KMS-11 (cell line): ENCODE measurements at regions not wholly inside any gene's neighbourhood (a gene's known extent, or its start where the extent isn't known, plus 50 kb on each side); places are given as distances from the start of the nearest gene placed in this dataset.
A peak's percentile ranks its signal among the peaks of the same experiment; 100 is the strongest.

Experiments used
- H2AFZ ChIP-seq: fragments of 200-600 bp; sonication (generic); 2 replicates; pipeline ENCODE4 v1.6.1; 2016; ENCODE audit warnings: antibody characterized with exemption, mixed run types, low read depth
- H3K27ac ChIP-seq: fragments of 200-600 bp; sonication (generic); 2 replicates; pipeline ENCODE4 v1.6.1; 2016; ENCODE audit warnings: mild to moderate bottlenecking, mixed run types
- H3K27me3 ChIP-seq: fragments of 200-600 bp; sonication (generic); 2 replicates; pipeline ENCODE4 v1.6.1; 2017; ENCODE audit warnings: mild to moderate bottlenecking, low read depth, mixed run types, moderate library complexity; ENCODE audit not compliant: insufficient read depth
- H3K36me3 ChIP-seq: fragments of 200-600 bp; sonication (generic); 2 replicates; pipeline ENCODE4 v1.6.1; 2017; ENCODE audit warnings: mild to moderate bottlenecking, mixed run types; ENCODE audit not compliant: insufficient read depth
- H3K4me1 ChIP-seq: fragments of 200-600 bp; sonication (generic); 2 replicates; pipeline ENCODE4 v1.6.1; 2016; ENCODE audit warnings: mild to moderate bottlenecking, low read depth, mixed run types; ENCODE audit not compliant: poor library complexity, severe bottlenecking
- H3K4me2 ChIP-seq: fragments of 200-600 bp; sonication (generic); 2 replicates; pipeline ENCODE4 v1.7.0; 2016; ENCODE audit warnings: mild to moderate bottlenecking, mixed run types
- H3K4me3 ChIP-seq: fragments of 200-600 bp; sonication (generic); IDR thresholded peaks from 2 replicates; pipeline ENCODE4 v1.6.1; 2017; ENCODE audit warnings: low read depth, low read length, mixed read lengths; ENCODE audit not compliant: insufficient read depth
- H3K79me2 ChIP-seq: fragments of 200-600 bp; sonication (generic); 2 replicates; pipeline ENCODE4 v1.6.1; 2016; ENCODE audit warnings: low read depth, mixed run types; ENCODE audit not compliant: insufficient read depth
- H3K9ac ChIP-seq: fragments of 200-600 bp; sonication (generic); 2 replicates; pipeline ENCODE4 v1.6.1; 2016; ENCODE audit warnings: mild to moderate bottlenecking, mixed run types
- H4K20me1 ChIP-seq: fragments of 200-600 bp; sonication (generic); 2 replicates; pipeline ENCODE4 v1.6.1; 2016; ENCODE audit warnings: mild to moderate bottlenecking, mixed run types; ENCODE audit not compliant: insufficient read depth
- CTCF ChIP-seq: fragments of 200-600 bp; sonication (generic); conservative IDR thresholded peaks from 2 replicates; pipeline ENCODE4 v1.6.1; 2017; ENCODE audit warnings: low read depth, mild to moderate bottlenecking, antibody characterized with exemption, low read length, moderate library complexity, mixed read lengths

- no peak for TF ChIP-seq CTCF
- H3K79me2 ChIP-seq = no peaks in the 10 kb centered on the region
- H3K4me2 ChIP-seq = peak overlapping the region; percentile 36; the same call in 1 of the 2 replicates
- no peaks in the 10 kb centered on the region for H4K20me1 ChIP-seq
- H3K4me1 ChIP-seq = peaks cover 27% of the 10 kb centered on the region
- no peak overlapping the region for H3K9ac ChIP-seq
- H2AFZ ChIP-seq = no peak overlapping the region
- no peak overlapping the region for H3K4me3 ChIP-seq
- no peaks in the 10 kb centered on the region for H3K36me3 ChIP-seq
- H3K27me3 ChIP-seq = no peaks in the 10 kb centered on the region
- no peak overlapping the region for H3K27ac ChIP-seq
Measured at GRCh38 chr13:90518417-90518816, 829.1 kb upstream of the MIR17HG start.

- no peak overlapping the region for H3K4me3 ChIP-seq
- H3K27me3 ChIP-seq = no peaks in the 10 kb centered on the region
- peaks cover 27% of the 10 kb centered on the region for H3K4me1 ChIP-seq
- H2AFZ ChIP-seq = no peak overlapping the region
- H3K4me2 ChIP-seq = no peak overlapping the region
- no peaks in the 10 kb centered on the region for H3K79me2 ChIP-seq
- no peak overlapping the region for H3K27ac ChIP-seq
- H4K20me1 ChIP-seq = no peaks in the 10 kb centered on the region
- no peak for TF ChIP-seq CTCF
- H3K9ac ChIP-seq = no peak overlapping the region
- H3K36me3 ChIP-seq = no peaks in the 10 kb centered on the region
Measured at GRCh38 chr13:90519157-90519556, 828.3 kb upstream of the MIR17HG start.

- Histone ChIP-seq H3K79me2 (no peaks in the 10 kb centered on the region), H3K9ac (no peak overlapping the region), H3K27ac (no peak overlapping the region), H3K4me2 (no peak overlapping the region), H3K27me3 (no peaks in the 10 kb centered on the region), H3K36me3 (no peaks in the 10 kb centered on the region), H4K20me1 (no peaks in the 10 kb centered on the region), H3K4me3 (no peak overlapping the region), H3K4me1 (no peaks in the 10 kb centered on the region), H2AFZ (no peak overlapping the region)
- no peak for TF ChIP-seq CTCF
Measured at GRCh38 chr13:90526711-90527110, 820.8 kb upstream of the MIR17HG start.

GRCh38 chr13:90531744-90532143, 815.7 kb upstream of the MIR17HG start:
- no peaks in the 10 kb centered on the region for H3K36me3 ChIP-seq
- no peak overlapping the region for H3K4me2 ChIP-seq
- no peak overlapping the region for H3K4me3 ChIP-seq
- H3K27ac ChIP-seq = no peak overlapping the region
- no peaks in the 10 kb centered on the region for H3K4me1 ChIP-seq
- H3K9ac ChIP-seq = no peak overlapping the region
- no peak overlapping the region for H2AFZ ChIP-seq
- H3K27me3 ChIP-seq = no peaks in the 10 kb centered on the region
- no peaks in the 10 kb centered on the region for H3K79me2 ChIP-seq
- no peak for TF ChIP-seq CTCF
- no peaks in the 10 kb centered on the region for H4K20me1 ChIP-seq
